ENCODE measurements at regions not wholly inside any gene's neighbourhood (a gene's known extent, or its start where the extent isn't known, plus 50 kb on each side); places are given as distances from the start of the nearest gene placed in this dataset.

- TF ChIP-seq CTCF (conservative IDR thresholded peaks at IDR 0.05 in 1 of 2, IDR thresholded peaks at IDR 0.05 in 1 of 2; ENCODE audit: low read depth in 1 of 2, low read length in 2 of 2) (no peak), EZH2 (IDR thresholded peaks at IDR 0.05; ENCODE audit: low read length, missing control alignments) (no peak)
These were observed 411.0 kb downstream of the KCNJ3 start for GRCh38 chr2:155109527-155109926.

All from fibroblast of lung (primary cell).